ENCODE measurements at regions not wholly inside any gene's neighbourhood (a gene's known extent, or its start where the extent isn't known, plus 50 kb on each side); places are given as distances from the start of the nearest gene placed in this dataset.

DNA sequence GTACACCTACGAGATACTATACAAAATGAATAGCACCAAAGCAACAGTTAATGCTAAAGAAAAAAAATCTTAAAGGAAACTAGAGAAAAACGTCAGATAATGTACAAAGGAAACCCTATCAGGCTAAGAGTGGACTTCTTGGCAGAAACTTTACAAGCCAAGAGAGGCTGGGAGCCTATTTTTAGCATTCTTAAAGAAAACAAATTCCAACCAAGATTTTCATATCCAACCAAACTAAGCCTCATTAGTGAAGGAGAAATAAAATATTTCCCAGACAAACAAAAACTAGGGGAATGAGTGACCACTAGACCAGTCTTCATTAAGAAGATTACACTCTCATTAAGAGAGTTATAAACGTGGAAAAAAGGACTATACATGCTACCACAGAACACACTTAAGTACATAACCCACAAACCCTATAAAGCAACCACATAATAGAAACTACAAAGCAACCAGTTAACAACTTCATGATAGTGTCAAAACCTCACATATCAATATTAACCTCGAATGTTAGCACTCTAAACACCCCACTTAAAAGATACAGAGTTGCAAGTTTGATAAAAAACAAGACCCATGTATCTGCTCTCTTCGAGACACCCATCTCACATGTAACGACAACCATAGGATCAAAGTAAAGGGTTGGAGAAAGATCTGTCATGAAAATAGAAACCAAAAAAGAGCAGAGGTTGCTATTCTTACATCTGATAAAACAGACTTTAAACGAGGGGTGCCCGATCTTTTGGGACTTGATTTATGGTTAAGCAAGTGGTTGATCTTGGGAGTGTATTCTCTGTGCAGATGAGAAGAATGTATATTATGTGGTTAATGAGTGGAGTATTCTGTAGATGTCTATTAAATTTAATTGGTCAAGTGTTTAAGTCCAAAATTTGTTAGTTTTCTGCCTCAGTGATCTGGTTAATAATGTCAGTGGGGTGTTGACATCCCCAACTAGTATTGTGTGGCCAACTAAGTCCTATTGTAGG lies 1301.4 kb downstream of the PLA2G4A start:
- Histone ChIP-seq H3K27me3 (replicated peaks; ENCODE audit: insufficient read depth) (no peaks in the 10 kb centered on the region), H3K9ac (no peak overlapping the region), H3F3A (ENCODE audit: insufficient read depth) (no peaks in the 10 kb centered on the region), H3K36me3 (ENCODE audit: low read depth) (no peaks in the 10 kb centered on the region), H3K9me3 (ENCODE audit: low read depth) (no peaks in the 10 kb centered on the region), H3K4me1 (ENCODE audit: insufficient read depth) (no peaks in the 10 kb centered on the region), H4K20me1 (ENCODE audit: insufficient read depth) (no peaks in the 10 kb centered on the region), H3K9me2 (ENCODE audit: insufficient read depth) (no peaks in the 10 kb centered on the region), H3K27ac (no peak overlapping the region), H2AFZ (no peak overlapping the region), H3K4me3 (no peak overlapping the region), H3K79me2 (ENCODE audit: insufficient read depth) (no peaks in the 10 kb centered on the region), H3K4me2 (ENCODE audit: unreplicated experiment) (no peak overlapping the region)
- in situ Hi-C loops (cut with MboI) = no loop called here
- no peak for TF ChIP-seq EZH2phosphoT487 (IDR thresholded peaks at IDR 0.05; ENCODE audit: insufficient read depth, low read depth)
- no peak for TF ChIP-seq EZH2 (IDR thresholded peaks at IDR 0.05; ENCODE audit: insufficient read depth, poor library complexity, severe bottlenecking)
- WGBS, 2 experiments (ENCODE audit: low coverage in 1 of 2, low lambda C conversion rate in 2 of 2, missing lambda C conversion rate in 2 of 2) = 8 to 9% methylated on average over 8 of the region's 8 CpGs
- no peak for DNase-seq

DNA sequence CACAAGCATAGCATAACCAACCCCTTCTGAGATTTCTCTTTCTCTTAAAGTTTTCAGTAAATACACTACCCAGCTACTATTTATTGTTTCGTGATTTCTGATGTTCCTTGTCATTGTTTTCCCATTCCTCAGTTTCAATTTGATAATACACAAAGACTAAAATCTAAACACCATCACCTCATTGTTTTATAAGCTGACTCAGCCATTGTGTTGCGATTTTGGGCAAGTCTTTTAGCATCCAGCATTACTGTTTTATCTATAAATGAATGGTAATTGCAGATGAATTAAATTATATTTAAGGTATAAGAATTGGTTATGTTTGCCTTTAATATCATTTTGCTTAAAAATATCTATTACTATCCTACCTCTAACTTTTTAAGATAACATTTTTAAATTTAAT lies 1308.5 kb downstream of the PLA2G4A start:
- Histone ChIP-seq H3K36me3 (ENCODE audit: low read depth) (no peaks in the 10 kb centered on the region), H3K9ac (no peak overlapping the region), H3K9me3 (ENCODE audit: low read depth) (no peaks in the 10 kb centered on the region), H3K4me2 (ENCODE audit: unreplicated experiment) (no peak overlapping the region), H3K79me2 (ENCODE audit: insufficient read depth) (no peaks in the 10 kb centered on the region), H3K4me3 (no peak overlapping the region), H4K20me1 (ENCODE audit: insufficient read depth) (no peaks in the 10 kb centered on the region), H3K27ac (no peak overlapping the region), H3K9me2 (ENCODE audit: insufficient read depth) (no peaks in the 10 kb centered on the region), H3F3A (ENCODE audit: insufficient read depth) (no peaks in the 10 kb centered on the region), H3K4me1 (ENCODE audit: insufficient read depth) (no peaks in the 10 kb centered on the region), H3K27me3 (replicated peaks; ENCODE audit: insufficient read depth) (no peaks in the 10 kb centered on the region), H2AFZ (no peak overlapping the region)
- in situ Hi-C loops (cut with MboI) = no loop called here
- DNase-seq = no peak
- TF ChIP-seq EZH2phosphoT487 (IDR thresholded peaks at IDR 0.05; ENCODE audit: insufficient read depth, low read depth) (no peak), EZH2 (IDR thresholded peaks at IDR 0.05; ENCODE audit: insufficient read depth, poor library complexity, severe bottlenecking) (no peak)
- WGBS, 2 experiments (ENCODE audit: low coverage in 1 of 2, low lambda C conversion rate in 2 of 2, missing lambda C conversion rate in 2 of 2) = 17 to 22% methylated on average over 2 of the region's 2 CpGs

GRCh38 chr1:188140958-188141357 lies 1312.2 kb downstream of the PLA2G4A start:
- TF ChIP-seq EZH2 (IDR thresholded peaks at IDR 0.05; ENCODE audit: insufficient read depth, poor library complexity, severe bottlenecking) = no peak
- no peak for TF ChIP-seq EZH2phosphoT487 (IDR thresholded peaks at IDR 0.05; ENCODE audit: insufficient read depth, low read depth)
- 0 to 6% methylated on average over 2 of the region's 2 CpGs for WGBS, 2 experiments (ENCODE audit: low coverage in 1 of 2, low lambda C conversion rate in 2 of 2, missing lambda C conversion rate in 2 of 2)
- Histone ChIP-seq H2AFZ (no peak overlapping the region), H3K79me2 (ENCODE audit: insufficient read depth) (no peaks in the 10 kb centered on the region), H3F3A (ENCODE audit: insufficient read depth) (no peaks in the 10 kb centered on the region), H3K9me3 (ENCODE audit: low read depth) (no peaks in the 10 kb centered on the region), H3K36me3 (ENCODE audit: low read depth) (no peaks in the 10 kb centered on the region), H4K20me1 (ENCODE audit: insufficient read depth) (no peaks in the 10 kb centered on the region), H3K4me2 (ENCODE audit: unreplicated experiment) (no peak overlapping the region), H3K27ac (no peak overlapping the region), H3K9ac (no peak overlapping the region), H3K9me2 (ENCODE audit: insufficient read depth) (no peaks in the 10 kb centered on the region), H3K4me1 (ENCODE audit: insufficient read depth) (no peaks in the 10 kb centered on the region), H3K4me3 (no peak overlapping the region), H3K27me3 (replicated peaks; ENCODE audit: insufficient read depth) (no peaks in the 10 kb centered on the region)
- in situ Hi-C loops (cut with MboI) = no loop called here
- DNase-seq = no peak

DNA sequence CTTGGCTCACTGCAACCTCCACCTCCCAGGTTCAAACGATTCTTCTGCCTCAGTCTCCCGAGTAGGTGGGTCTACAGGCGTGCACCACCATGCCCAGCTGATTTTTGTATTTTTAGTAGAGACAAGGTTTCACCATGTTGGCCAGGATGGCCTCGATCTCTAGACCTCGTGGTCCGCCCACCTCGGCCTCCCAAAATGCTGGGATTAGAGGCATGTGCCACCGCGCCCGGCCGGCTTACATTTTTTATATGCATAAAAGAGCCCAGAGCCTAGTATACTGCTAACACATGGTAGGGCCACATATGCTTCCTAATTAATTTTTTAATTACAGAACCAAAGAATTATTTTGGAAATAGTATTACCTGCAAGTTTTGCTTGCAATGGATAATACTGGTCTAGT lies 1325.4 kb downstream of the PLA2G4A start:
- Histone ChIP-seq H3K36me3 (ENCODE audit: low read depth) (no peaks in the 10 kb centered on the region), H3K27ac (no peak overlapping the region), H3K9ac (no peak overlapping the region), H3K4me3 (no peak overlapping the region), H2AFZ (no peak overlapping the region), H3K4me1 (ENCODE audit: insufficient read depth) (no peaks in the 10 kb centered on the region), H4K20me1 (ENCODE audit: insufficient read depth) (no peaks in the 10 kb centered on the region), H3K9me2 (ENCODE audit: insufficient read depth) (no peaks in the 10 kb centered on the region), H3K27me3 (replicated peaks; ENCODE audit: insufficient read depth) (no peaks in the 10 kb centered on the region), H3F3A (ENCODE audit: insufficient read depth) (no peaks in the 10 kb centered on the region), H3K9me3 (ENCODE audit: low read depth) (no peaks in the 10 kb centered on the region), H3K79me2 (ENCODE audit: insufficient read depth) (no peaks in the 10 kb centered on the region), H3K4me2 (ENCODE audit: unreplicated experiment) (no peak overlapping the region)
- TF ChIP-seq EZH2 (IDR thresholded peaks at IDR 0.05; ENCODE audit: insufficient read depth, poor library complexity, severe bottlenecking) (no peak), EZH2phosphoT487 (IDR thresholded peaks at IDR 0.05; ENCODE audit: insufficient read depth, low read depth) (no peak)
- in situ Hi-C loops (cut with MboI) = no loop called here
- DNase-seq = no peak
- WGBS, 2 experiments (ENCODE audit: low coverage in 1 of 2, low lambda C conversion rate in 2 of 2, missing lambda C conversion rate in 2 of 2) = 36 to 46% methylated on average over 11 of the region's 11 CpGs
